GM19395 (cell line): ENCODE measurements at regions not wholly inside any gene's neighbourhood (a gene's known extent, or its start where the extent isn't known, plus 50 kb on each side); places are given as distances from the start of the nearest gene placed in this dataset.
A peak's percentile ranks its signal among the peaks of the same experiment; 100 is the strongest.
"Not testable (repeated sequence)": the region's sequence is repeated elsewhere in the genome, so short reads cannot be mapped to it uniquely, and the experiment has no call there.

ENCODE experiments used
- ATAC-seq: cut with Tn5 transposase; IDR thresholded peaks from one replicate; pipeline ENCODE4 v1.9.1; 2021; ENCODE audit warnings: mild to moderate bottlenecking, moderate library complexity; ENCODE audit not compliant: unreplicated experiment

DNA sequence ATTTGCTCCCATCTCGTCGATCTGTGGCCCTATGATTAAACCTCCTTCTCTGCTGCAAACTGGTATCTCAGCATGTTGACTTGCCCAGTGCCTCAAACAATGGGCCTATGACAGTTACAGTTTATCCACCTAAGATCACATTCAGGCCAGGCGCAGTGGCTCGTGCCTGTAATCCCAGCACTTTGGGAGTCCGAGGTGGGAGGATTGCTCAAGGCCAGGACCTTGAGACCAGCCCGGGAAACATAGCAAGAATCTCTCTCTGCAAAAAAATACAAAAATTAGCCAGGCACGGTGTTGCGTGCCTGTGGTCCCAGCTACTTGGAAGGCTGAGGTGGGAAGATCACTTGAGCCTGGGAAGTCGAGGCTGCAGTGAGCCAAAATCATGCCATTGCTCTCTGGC lies 79.8 kb upstream of the ADGRL1 start:
- ATAC-seq = not testable (repeated sequence)

- ATAC-seq = peak; percentile 87
These were observed 78.0 kb upstream of the ADGRL1 start for GRCh38 chr19:14283813-14284520.

DNA sequence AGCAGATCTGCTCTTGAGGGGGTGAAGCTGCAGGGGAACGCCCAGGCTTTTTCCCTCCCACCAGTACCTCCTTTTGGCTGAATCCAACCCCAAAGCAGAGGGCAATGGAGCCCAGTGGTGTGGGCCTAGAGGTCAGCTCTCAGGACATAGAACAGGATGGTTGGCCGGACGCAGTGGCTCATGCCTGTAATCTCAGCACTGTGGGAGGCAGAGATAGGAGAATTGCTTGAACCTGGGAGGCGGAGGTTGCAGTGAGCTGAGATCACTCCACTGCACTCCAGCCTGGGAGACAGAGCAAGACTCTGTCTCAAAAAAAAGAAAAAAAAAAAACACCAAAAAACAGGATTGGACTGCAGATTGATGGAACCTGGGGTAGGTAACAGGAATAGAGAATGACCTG lies 73.3 kb upstream of the ADGRL1 start:
- ATAC-seq = not testable (repeated sequence)

DNA sequence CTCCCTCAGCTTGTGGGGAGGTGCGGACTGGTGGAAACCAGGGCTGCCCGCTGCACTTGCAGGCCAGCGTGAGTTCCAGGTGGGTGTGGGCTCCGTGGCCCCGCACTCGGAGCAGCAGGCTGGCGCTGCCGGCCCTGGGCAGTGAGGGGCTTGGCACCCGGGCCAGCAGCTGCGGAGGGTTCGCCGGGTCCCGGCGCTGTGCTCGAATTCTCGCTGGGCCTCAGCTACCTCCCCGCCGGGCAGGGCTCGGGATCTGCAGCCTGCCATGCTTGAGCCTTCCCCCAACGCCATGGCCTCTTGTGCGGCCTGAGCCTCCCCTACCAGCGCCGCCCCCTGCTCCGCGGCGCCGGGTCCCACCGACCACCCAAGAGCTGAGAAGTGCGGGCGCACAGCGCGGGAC lies 71.6 kb upstream of the ADGRL1 start:
- ATAC-seq = no peak

DNA sequence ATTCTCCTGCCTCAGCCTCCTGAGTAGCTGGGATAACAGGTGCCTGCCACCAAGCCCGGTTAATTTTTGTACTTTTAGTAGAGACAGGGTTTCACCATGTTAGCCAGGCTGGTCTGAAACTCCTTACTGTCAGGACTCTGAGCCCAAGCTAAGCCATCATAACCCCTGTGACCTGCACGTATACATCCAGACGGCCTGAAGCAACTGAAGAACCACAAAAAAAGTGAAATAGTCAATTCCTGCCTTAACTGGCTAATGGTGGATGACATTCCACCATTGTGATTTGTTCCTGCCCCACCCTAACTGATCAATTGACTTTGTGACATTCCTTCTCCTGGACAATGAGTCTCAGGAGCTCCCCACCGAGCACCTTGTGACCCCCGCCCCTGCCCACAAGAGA lies 69.9 kb upstream of the ADGRL1 start:
- not testable (repeated sequence) for ATAC-seq

DNA sequence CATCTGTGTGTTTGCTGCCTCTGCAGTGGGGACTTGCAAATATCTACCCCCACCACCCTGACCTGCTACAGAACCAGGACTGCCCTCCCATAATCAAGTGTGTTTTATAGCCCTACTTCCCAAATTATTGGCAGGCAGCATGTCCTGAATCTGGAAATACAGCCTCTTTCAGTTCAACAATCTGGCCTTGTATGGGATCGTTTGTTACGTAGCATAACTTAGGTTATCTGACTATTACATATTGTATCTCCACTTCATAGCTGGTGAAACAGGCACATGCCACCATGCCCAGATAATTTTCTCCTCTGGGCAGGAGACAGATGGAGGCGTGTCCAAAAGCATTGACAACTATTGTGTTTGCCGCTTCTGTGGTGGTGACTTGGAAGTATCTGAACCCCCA lies 66.7 kb upstream of the ADGRL1 start:
- ATAC-seq = no peak

DNA sequence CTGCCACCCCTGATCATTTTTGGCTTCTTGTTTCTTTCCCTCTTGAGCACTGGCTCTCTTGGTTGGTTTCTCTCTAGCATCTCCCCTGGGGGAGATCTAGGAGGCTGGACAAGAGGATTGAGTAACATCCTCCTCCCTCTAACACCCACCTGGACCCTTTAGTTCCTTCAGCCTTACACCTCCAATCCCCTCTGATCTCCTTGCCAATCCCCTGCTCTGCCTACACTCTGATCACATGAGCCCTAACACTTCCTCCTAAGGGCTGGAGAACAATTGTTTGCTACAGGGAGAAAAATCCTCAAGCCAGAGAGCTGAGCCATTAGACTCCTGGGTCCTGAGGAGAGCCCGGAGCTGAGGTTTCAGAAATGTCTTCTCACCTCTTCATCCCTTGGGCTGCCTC lies 65.9 kb upstream of the ADGRL1 start:
- ATAC-seq = no peak

DNA sequence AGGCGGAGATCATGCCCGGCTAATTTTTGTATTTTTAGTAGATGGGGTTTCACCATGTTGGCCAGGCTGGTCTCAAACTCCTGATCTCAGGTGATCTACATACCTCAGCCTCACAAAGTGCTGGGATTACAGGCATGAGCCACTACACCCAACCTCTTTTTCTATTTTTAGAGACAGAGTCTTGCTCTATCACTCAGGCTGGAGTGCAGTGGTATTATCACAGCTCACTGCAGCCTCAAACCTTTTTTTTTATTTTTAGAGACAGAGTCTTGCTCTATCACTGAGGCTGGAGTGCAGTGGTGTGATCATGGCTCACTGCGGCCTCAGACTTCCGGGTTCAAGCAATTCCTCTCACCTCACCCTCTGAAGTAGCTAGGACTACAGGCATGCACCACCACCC lies 64.6 kb upstream of the ADGRL1 start:
- not testable (repeated sequence) for ATAC-seq

- ATAC-seq = no peak
These were observed 61.3 kb upstream of the ADGRL1 start for GRCh38 chr19:14267224-14267741.

- ATAC-seq = not testable (repeated sequence)
These were observed 60.2 kb upstream of the ADGRL1 start for GRCh38 chr19:14266208-14266607.

GRCh38 chr19:14265290-14266036 lies 59.5 kb upstream of the ADGRL1 start:
- ATAC-seq = no peak

GRCh38 chr19:14255902-14256649 lies 50.1 kb upstream of the ADGRL1 start:
- not testable (repeated sequence) for ATAC-seq
